ENCODE measurements at regions not wholly inside any gene's neighbourhood (a gene's known extent, or its start where the extent isn't known, plus 50 kb on each side); places are given as distances from the start of the nearest gene placed in this dataset.

GRCh38 chr21:43323244-43324005 is 103.5 kb downstream of the SIK1 start:
- peak overlapping the region in 1 of 2 experiments; percentile 18; a peak in 1 of 6 replicates for H3K27ac ChIP-seq
- no peak overlapping the region for H3K4me3 ChIP-seq
- ChIA-PET CTCF (no interaction called here), POLR2A (no interaction called here)
- peaks cover 41% of the 10 kb centered on the region for H3K4me1 ChIP-seq
- TF ChIP-seq PBX3 (IDR thresholded peaks at IDR 0.05) (no peak), ZNF302 (CRISPR knock-in tag; IDR thresholded peaks at IDR 0.05) (no peak), MAX (IDR thresholded peaks at IDR 0.05) (no peak), PHF8 (IDR thresholded peaks at IDR 0.05; ENCODE audit: borderline replicate concordance, low read depth) (no peak), JUN (IDR thresholded peaks at IDR 0.05) (no peak), USF2 (IDR thresholded peaks at IDR 0.05) (no peak), RARB (CRISPR knock-in tag; IDR thresholded peaks at IDR 0.05) (no peak), JUNB (IDR thresholded peaks at IDR 0.05) (no peak), CBX8 (IDR thresholded peaks at IDR 0.05) (no peak), ESRRA (IDR thresholded peaks at IDR 0.05; ENCODE audit: borderline replicate concordance, low read length) (no peak), SREBF2 (IDR thresholded peaks at IDR 0.05) (no peak), MAFK (IDR thresholded peaks at IDR 0.05; ENCODE audit: partially characterized antibody) (no peak), EP300 (IDR thresholded peaks at IDR 0.05) (no peak), HOXB5 (CRISPR knock-in tag; IDR thresholded peaks at IDR 0.05) (no peak)
- no peak for FAIRE-seq
- DNase-seq (ENCODE audit: low read depth in 1 of 2, low spot score in 1 of 2), result no peak
- ATAC-seq, result no peak
- no peak overlapping the region for H3K4me2 ChIP-seq
- WGBS (ENCODE audit: missing lambda C conversion rate), result 78% methylated on average over 13 of the region's 23 CpGs
- no peaks in the 10 kb centered on the region for H3K9me3 ChIP-seq

- no peak overlapping the region for H3K4me2 ChIP-seq
- H3K4me3 ChIP-seq, result no peak overlapping the region
- peaks cover 5% of the 10 kb centered on the region; the same call in 1 of the 3 replicates for H3K9me3 ChIP-seq
- ChIA-PET CTCF (no interaction called here), POLR2A (no interaction called here)
- ATAC-seq, result peak; percentile 14 to 21; a peak in 3 of 6 replicates
- H3K27ac ChIP-seq, result no peak overlapping the region; a peak in 1 of 6 replicates
- peak; percentile 82 for TF ChIP-seq REST (IDR thresholded peaks at IDR 0.05)
- no peak for TF ChIP-seq CBX8 (IDR thresholded peaks at IDR 0.05)
- no peak for FAIRE-seq
- WGBS (ENCODE audit: missing lambda C conversion rate), result 82% methylated on average over 7 of the region's 8 CpGs
- peaks cover 37% of the 10 kb centered on the region for H3K4me1 ChIP-seq
- DNase-seq (ENCODE audit: low read depth in 1 of 2, low spot score in 1 of 2), result no peak
Measured at GRCh38 chr21:43322805-43323204, 104.1 kb downstream of the SIK1 start.

GRCh38 chr21:43322311-43322710 is 104.6 kb downstream of the SIK1 start:
- ChIA-PET CTCF (no interaction called here), POLR2A (no interaction called here)
- DNase-seq (ENCODE audit: low read depth in 1 of 2, low spot score in 1 of 2), result no peak
- Histone ChIP-seq H3K4me3 (no peak overlapping the region), H3K27ac (no peak overlapping the region; a peak in 1 of 6 replicates), H3K4me1 (peaks cover 35% of the 10 kb centered on the region), H3K4me2 (no peak overlapping the region), H3K9me3 (peaks cover 6% of the 10 kb centered on the region; the same call in 1 of the 3 replicates)
- no peak for ATAC-seq
- 92% methylated on average over 8 of the region's 17 CpGs for WGBS (ENCODE audit: missing lambda C conversion rate)
- FAIRE-seq, result no peak
- TF ChIP-seq NR3C1 (IDR thresholded peaks at IDR 0.05) (no peak), RNF2 (IDR thresholded peaks at IDR 0.05; ENCODE audit: borderline replicate concordance, low read depth) (no peak), ZC3H11A (IDR thresholded peaks at IDR 0.05) (no peak), POLR2AphosphoS2 (conservative IDR thresholded peaks at IDR 0.05; ENCODE audit: low read length) (no peak), ELK1 (IDR thresholded peaks at IDR 0.05; ENCODE audit: low read depth, low read length) (no peak), EHMT2 (IDR thresholded peaks at IDR 0.05; ENCODE audit: low read depth) (no peak), RFX5 (IDR thresholded peaks at IDR 0.05) (no peak), HEYL (CRISPR knock-in tag; IDR thresholded peaks at IDR 0.05) (no peak), CHD2 (IDR thresholded peaks at IDR 0.05; ENCODE audit: low read length, partially characterized antibody) (no peak), EHF (CRISPR knock-in tag; IDR thresholded peaks at IDR 0.05) (no peak), NFE2L2 (conservative IDR thresholded peaks at IDR 0.05; ENCODE audit: low read length) (no peak), BCL3 (IDR thresholded peaks at IDR 0.05) (no peak), FOXS1 (CRISPR knock-in tag; IDR thresholded peaks at IDR 0.05) (no peak), EP300 (IDR thresholded peaks at IDR 0.05) (no peak)
